Brain microvascular endothelial cell (primary cell): ENCODE measurements at regions not wholly inside any gene's neighbourhood (a gene's known extent, or its start where the extent isn't known, plus 50 kb on each side); places are given as distances from the start of the nearest gene placed in this dataset.
"Not testable (repeated sequence)": the region's sequence is repeated elsewhere in the genome, so short reads cannot be mapped to it uniquely, and the experiment has no call there.

Experiments used
- DNase-seq: peaks from one replicate; pipeline ENCODE4 v3.0.0-alpha.2; 2020
- H3K27ac ChIP-seq: fragments of 250-450 bp; sonication (Bioruptor Pico); 2 replicates; pipeline ENCODE4 v1.5.1; 2020; ENCODE audit warnings: mild to moderate bottlenecking, moderate library complexity
- H3K27me3 ChIP-seq: fragments of 250-450 bp; sonication (Bioruptor Pico); replicated peaks from 2 replicates; pipeline ENCODE4 v1.5.1; 2020; ENCODE audit warnings: mild to moderate bottlenecking
- H3K36me3 ChIP-seq: fragments of 250-450 bp; sonication (Bioruptor Pico); replicated peaks from 2 replicates; pipeline ENCODE4 v1.5.1; 2020; ENCODE audit warnings: mild to moderate bottlenecking
- H3K4me3 ChIP-seq: 2 replicates; pipeline ENCODE4 v1.5.1; 2011; ENCODE audit warnings: low read depth, mild to moderate bottlenecking, control low read depth, low read length, moderate library complexity
- in situ Hi-C: cut with HindIII; loops from 2 replicates; pipeline ENCODE4 v1.10.0; 2017; ENCODE audit warnings: low sequenced_read_pairs, low pct_ligation_motif_present
- TF ChIP-seq, protein P1 (sequence below): IDR thresholded peaks from 2 replicates; pipeline ENCODE4 v1.5.1; 2011; ENCODE audit warnings: low read depth, mild to moderate bottlenecking, moderate library complexity, low read length, control low read depth, inconsistent platforms; ENCODE audit errors: missing control alignments

DNA sequence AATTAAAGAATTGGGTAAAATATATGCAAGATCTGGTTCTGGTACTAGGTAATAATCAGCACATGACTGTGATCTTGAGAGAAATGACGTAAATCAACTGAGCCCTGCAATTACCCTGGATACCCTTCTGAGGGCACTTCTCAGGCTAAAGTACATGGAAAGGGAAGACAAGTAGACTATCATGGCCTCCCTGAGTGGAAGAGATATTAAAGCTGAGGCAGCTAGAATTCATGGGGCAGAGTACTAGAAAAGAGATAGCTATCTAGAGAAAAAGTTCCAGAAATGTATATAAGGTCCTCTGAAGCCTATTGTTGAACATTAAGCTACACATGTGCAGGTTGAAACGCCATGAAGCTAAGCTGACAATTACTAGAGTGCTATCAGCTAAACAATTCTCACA, 249.6 kb downstream of the NKX6-1 start:
- TF ChIP-seq, protein P1, sequence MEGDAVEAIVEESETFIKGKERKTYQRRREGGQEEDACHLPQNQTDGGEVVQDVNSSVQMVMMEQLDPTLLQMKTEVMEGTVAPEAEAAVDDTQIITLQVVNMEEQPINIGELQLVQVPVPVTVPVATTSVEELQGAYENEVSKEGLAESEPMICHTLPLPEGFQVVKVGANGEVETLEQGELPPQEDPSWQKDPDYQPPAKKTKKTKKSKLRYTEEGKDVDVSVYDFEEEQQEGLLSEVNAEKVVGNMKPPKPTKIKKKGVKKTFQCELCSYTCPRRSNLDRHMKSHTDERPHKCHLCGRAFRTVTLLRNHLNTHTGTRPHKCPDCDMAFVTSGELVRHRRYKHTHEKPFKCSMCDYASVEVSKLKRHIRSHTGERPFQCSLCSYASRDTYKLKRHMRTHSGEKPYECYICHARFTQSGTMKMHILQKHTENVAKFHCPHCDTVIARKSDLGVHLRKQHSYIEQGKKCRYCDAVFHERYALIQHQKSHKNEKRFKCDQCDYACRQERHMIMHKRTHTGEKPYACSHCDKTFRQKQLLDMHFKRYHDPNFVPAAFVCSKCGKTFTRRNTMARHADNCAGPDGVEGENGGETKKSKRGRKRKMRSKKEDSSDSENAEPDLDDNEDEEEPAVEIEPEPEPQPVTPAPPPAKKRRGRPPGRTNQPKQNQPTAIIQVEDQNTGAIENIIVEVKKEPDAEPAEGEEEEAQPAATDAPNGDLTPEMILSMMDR, result no peak
- in situ Hi-C loops, result no loop called here
- H3K27me3 ChIP-seq, result no peaks in the 10 kb centered on the region

DNA sequence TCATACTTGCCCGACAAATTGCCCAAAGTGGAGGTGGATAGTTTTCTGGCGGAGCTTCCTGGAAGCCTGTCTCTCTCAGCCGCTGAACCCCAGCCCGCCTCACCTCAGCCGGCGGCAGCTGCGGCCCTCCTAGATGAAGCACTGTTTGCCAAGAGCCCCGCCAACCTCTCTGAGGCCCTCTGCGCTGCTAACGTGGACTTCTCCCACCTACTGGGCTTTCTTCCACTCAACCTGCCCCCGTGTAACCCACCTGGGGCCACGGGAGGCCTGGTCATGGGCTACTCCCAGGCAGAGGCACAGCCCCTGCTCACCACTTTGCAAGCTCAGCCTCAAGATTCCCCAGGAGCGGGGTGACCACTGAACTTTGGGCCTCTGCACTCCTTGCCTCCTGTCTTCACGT, 254.1 kb downstream of the NKX6-1 start:
- H3K27me3 ChIP-seq, H3K36me3 ChIP-seq, in situ Hi-C loops, H3K27ac ChIP-seq, DNase-seq, H3K4me3 ChIP-seq: not testable (repeated sequence)

More for the DNA sequence above, 249.6 kb downstream of the NKX6-1 start:
- Histone ChIP-seq H3K4me3 (no peak overlapping the region), H3K27ac (no peak overlapping the region), H3K36me3 (no peaks in the 10 kb centered on the region)
- no peak for DNase-seq

DNA sequence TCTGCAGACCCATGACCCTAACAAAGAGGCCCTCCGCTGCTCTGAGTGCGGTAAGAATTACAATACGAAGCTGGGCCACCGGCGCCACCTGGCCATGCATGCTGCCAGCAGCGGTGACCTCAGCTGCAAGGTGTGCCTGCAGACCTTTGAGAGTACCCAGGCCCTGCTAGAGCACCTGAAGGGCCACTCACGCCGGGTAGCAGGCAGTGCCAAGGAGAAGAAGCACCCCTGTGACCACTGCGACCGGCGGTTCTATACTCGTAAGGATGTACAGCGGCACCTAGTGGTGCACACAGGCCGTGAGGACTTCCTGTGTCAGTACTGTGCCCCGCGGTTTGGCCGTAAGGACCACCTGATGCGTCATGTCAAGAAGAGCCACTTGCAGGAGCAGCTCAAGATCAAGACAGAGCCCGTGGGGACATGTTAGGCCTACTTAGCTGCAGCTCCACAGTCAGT, 254.7 kb downstream of the NKX6-1 start:
- DNase-seq, H3K4me3 ChIP-seq, H3K27ac ChIP-seq, H3K27me3 ChIP-seq, in situ Hi-C loops, H3K36me3 ChIP-seq: not testable (repeated sequence)

DNA sequence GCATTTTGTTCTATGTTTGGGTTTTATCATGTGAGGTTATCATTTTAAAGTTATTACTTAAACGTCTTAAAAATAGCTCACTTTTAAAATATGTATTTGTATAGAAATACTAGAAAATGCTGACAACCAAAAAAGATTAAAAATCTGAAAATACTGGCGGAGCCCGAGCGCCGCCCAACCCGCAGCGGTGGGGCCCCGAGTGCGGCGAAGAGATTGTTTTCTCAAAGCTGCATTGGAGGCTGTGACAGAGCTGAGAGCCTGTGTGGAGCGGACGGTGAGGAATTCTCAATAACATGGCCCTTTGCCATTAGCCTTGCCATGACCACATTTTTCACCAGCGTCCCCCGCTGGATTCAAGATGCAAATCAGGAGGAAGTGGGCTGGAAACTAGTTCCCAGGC, 255.4 kb downstream of the NKX6-1 start:
- in situ Hi-C loops, result no loop called here
- no peak for DNase-seq
- H3K27ac ChIP-seq, result no peak overlapping the region
- TF ChIP-seq, protein P1, result no peak
- no peaks in the 10 kb centered on the region for H3K36me3 ChIP-seq
- no peak overlapping the region for H3K4me3 ChIP-seq
- H3K27me3 ChIP-seq, result no peaks in the 10 kb centered on the region

DNA sequence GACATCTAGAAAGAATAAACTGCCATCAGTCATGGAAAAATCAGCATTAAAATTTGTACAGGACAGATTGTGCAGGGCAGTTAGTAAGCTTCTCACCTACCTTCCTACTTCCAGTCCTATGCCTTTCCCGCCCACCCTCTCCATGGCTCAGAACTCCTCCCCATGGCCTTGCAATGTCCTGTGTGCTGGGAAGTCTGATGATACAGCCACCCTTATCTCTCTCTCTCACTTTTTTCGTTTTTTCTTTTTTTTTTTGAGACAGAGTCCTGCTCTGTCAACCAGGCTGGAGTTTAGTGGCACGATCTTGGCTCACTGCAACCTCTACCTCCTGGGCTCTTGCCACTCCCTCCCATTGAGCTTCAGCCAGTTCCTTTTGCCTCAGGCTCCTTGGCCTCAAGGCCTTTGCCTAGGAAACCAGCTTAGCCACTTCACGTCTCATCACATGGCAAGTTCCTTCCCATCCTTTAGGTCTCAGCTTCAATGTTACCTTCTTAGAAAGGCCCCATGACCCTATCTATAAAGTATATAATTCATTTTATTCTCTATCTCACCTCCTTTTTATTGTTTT, 259.7 kb downstream of the NKX6-1 start:
- DNase-seq, result no peak
- Histone ChIP-seq H3K27me3 (no peaks in the 10 kb centered on the region), H3K4me3 (no peak overlapping the region), H3K27ac (no peak overlapping the region), H3K36me3 (no peaks in the 10 kb centered on the region)
- TF ChIP-seq, protein P1, result no peak
- in situ Hi-C loops, result no loop called here

DNA sequence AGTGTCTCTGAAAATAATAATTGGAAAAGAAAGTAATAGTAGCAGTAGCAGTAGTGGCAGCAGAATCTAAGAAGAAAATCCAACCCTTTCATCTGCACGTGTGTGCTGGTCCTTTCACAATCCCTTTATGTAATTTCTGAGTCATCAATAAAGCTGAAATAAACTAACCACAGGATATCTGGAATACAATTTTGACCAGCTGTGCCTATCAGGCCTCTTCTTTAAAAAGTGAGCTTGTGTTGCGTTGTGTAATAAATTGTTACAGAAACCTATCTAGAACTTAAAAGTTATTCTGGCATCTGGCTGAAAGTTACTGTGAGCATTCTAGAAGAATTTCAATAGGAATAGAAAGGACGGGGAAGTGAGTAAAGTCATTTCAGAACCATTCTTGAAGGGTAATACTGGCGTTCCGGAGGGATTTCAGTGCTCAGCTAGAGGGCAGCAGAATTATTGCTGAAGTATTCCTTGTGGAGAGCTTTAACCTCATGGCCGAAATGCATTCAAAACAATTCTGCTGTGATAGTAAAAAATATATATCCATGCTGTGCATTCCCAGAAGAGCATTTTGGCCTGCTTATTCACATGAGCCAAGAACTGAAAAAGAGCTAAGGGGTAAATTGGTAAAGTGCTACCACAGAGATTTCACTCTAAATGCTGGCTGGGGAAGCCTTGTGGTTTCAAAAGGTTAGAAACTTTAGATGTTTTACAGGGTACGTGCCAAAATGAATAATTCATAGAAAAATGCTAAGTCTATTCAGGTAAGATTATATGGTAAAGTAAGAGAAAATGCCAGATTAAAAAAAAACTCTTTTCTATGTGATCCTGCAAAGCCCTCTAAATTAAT, 260.6 kb downstream of the NKX6-1 start:
- in situ Hi-C loops, result no loop called here
- no peaks in the 10 kb centered on the region for H3K27me3 ChIP-seq
- peak; percentile 18 for DNase-seq

More for the DNA sequence above, 260.6 kb downstream of the NKX6-1 start:
- no peak overlapping the region for H3K27ac ChIP-seq
- H3K4me3 ChIP-seq, result no peak overlapping the region
- TF ChIP-seq, protein P1, result peak; percentile 48
- H3K36me3 ChIP-seq, result no peaks in the 10 kb centered on the region
